HG02623 (cell line): ENCODE measurements at regions not wholly inside any gene's neighbourhood (a gene's known extent, or its start where the extent isn't known, plus 50 kb on each side); places are given as distances from the start of the nearest gene placed in this dataset.
"Not testable (repeated sequence)": the region's sequence is repeated elsewhere in the genome, so short reads cannot be mapped to it uniquely, and the experiment has no call there.

ENCODE experiments used
- ATAC-seq: cut with Tn5 transposase; IDR thresholded peaks from one replicate; pipeline ENCODE4 v1.9.1; 2021; ENCODE audit warnings: moderate library complexity; ENCODE audit not compliant: unreplicated experiment

DNA sequence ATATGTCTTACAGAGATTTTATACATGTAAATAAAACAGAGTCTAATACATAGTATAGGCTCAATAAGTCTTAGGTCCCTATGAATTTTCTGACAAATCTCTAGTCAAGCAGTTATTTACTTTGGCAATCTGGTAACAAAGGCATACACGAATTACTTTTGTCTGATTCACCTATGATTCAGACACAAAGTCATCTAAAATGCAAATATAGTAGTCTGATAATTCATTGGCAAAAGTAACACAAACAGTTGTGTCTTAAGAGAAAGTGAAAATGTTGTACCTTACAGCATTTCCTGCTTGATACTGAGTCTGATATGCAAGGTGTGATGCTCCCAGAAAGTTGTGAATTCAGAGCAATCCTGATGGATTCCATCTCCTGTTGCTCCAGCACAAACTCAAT, 209.4 kb upstream of the PRSS1 start:
- no peak for ATAC-seq

DNA sequence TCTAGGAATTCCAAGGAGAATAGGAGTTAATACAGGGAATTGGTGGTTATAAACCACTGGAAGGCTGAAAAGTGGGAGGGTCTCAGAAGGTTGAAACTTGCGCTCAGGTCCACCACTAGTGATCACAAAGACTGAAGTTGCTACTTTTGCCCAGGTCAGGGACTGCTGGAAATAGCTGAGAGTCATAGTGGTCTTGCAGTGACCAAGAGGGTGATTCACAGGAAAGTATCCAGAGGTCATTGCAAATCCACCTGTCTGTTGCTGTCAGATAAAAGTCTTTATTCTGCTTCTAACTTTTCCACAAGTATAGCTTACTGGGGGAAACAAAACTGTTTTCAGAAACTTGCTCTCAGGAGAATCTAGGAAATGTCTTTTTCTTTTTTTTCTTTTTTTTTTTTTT, 211.5 kb upstream of the PRSS1 start:
- no peak for ATAC-seq

DNA sequence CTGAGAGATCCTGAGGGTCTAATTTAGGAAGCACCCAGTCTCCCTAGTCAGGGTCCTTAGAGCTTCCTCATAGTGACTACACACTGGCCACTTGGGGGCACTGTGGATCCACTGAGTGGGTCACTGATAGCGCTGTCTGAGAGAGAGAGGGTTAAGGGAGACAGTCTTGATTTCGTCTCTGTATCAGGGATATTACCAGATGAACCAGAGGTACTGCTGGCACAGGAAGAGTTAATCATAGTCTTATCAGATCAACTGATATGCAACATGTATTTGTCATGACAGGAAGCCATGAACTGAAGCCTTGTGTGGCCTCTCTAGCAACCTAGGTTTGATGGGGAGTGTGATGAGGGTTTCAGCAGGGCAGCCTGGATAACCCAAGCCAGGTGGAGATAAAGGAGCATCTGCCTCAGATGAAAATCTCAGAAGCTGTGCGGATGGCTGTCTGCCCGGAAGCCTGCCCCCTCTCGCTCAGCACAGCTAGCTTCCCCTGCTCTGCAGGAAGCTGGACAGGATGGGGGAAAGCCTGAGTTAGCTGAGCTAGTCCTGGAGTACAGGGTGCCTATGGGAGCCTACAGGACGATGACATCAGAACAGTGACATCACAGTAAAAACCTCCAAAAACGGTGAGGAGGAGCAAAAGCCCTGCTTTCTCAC, 214.0 kb upstream of the PRSS1 start:
- peak; percentile 92 for ATAC-seq

DNA sequence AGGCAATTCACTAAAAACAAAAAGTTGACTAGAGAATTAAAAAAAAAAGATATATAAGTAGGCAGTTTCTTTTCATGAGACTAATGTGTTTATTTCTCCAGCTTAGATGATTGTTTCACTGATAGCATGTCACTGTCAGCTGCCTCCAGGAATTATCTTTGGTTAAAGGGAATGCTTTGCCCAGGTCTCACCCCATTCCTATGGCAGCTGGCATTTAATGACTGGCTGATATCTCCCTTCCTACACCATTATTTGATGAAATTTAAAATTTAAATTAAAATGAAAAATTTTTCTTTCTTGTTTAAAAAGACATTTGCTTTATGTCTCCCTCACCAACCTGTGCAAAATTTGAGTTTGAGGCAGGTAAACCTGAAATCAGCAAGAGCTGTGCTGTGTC, 214.5 kb upstream of the PRSS1 start:
- ATAC-seq, result no peak

DNA sequence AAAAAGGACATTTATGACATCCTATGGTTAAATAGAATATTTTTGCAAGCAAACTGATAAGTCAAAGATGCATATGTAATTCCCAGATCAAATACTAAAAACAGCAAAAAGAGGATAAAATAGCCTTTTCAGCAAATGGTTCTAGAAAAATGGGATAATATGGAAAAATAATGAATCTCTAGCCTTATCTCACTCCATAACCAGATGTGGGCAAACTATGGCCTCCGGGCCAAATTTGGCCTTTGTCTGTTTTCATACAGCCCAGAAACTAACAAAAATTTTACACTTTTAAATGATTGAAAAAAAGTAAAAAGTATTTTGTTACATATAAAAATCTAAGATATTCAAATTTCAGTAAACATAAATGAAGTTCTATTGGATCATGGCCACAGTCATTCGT, 215.4 kb upstream of the PRSS1 start:
- no peak for ATAC-seq

DNA sequence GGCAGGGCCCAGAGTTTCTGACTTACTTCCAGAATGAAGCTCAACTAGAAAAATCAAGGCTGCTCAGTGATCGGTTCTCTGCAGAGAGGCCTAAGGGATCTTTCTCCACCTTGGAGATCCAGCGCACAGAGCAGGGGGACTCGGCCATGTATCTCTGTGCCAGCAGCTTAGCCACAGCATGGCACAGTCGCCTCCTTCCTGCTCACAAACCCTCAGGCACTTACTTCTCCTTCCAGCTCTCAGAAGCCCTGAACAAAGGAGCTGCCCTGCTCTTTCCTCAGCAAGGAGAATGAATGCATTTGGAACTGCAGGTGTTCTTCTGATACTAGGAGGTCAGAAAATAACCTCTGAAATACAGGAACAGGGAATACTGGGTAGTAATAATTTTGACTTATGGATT, 219.7 kb upstream of the PRSS1 start:
- no peak for ATAC-seq

DNA sequence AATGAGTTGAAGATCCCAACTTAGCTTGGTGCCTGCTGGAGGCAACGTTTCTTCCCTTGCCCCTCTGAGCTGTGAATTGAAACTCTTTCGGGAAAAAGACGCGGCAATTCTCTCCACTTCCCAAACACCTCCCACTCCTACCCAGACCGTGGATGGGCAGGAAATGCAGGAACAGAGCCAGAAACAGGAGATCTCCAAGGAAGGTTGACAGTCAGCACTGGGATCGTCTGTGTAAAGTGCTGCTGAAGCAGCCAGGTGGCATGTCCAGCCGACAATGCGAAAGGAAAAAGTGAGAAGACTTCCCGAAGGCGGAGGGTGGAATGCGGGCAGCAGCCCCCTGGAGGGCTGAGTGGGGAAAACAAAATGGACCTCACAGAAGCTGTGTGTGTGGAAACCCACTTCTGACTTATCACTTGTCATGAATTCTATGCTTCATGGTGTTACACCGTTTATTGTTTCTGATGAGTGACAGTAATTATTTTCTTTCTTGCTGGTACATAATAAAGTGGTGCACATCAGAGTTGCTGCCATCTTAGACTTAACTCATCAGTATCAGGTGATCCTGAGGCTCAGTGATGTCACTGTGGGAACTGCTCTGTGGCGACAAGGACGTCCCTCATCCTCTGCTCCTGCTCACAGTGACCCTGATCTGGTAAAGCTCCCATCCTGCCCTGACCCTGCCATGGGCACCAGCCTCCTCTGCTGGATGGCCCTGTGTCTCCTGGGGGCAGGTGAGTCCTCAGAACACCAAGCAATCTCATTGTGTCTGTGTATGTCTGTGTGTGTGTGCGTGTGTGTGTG, 220.5 kb upstream of the PRSS1 start:
- no peak for ATAC-seq

DNA sequence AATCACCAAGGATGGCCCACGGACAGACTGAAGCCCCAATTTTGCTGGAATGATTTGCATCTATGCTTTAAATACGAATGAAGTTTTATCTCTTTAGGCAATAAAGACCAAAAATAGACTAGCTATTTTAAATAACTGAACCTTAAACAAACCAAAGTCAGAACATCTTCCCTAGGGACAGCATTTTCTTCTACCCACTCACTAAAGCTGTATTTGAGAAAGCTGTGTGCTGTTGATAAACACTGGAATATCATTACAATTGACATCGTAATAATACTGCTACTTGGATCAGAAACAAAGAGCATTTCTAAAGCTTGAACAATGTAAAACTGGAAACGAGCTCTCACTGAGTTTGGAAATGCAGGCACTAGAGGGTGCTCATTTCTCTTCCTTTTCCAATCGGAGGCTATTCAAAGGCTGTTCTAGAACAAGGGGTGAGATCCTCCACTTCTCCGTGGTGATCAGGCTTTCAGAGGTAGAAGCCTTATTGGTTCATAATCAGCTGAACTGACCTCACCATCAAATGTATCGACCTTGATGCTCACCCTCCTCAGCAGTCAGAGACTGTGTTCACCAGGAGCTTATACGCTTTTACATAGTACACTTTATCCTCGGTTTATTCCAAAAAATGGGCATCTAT, 225.3 kb upstream of the PRSS1 start:
- no peak for ATAC-seq

DNA sequence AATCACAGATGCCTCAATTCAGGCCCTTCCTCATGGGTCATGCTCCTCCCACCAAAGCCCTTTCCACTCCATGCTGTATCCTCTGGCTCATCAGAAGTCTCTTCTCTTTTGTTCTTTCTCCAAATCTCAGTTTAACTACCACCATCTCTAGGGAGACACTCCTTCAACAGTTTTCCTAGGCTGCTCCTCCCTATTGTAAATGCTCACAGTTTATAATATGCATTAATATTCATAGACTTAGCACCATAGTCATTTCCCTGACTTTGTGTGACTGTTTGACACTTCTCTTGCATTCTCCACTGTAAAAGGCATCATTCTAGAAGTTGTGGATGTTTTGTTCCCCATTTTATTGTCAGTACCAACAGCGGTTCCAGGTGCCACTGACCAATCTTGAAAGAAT, 226.5 kb upstream of the PRSS1 start:
- no peak for ATAC-seq

DNA sequence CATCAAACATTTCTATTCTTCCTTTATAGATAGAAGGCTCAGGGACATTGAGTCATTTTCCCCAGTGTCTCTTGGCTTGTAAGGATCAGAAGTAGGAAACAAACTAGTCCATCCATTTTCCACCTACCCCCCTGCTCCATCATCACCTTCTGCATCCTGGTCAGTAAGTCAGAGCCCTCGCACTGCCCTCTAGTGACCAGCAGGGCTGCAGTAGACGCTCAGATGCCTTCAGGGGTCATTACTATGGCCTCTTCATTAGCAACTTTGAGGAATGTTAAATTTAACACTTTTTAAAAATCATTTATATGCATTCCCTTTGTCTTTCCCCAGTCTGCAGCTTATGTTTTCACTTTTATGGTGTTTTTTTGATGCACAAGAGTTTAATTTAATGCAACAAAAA, 228.4 kb upstream of the PRSS1 start:
- ATAC-seq, result not testable (repeated sequence)

DNA sequence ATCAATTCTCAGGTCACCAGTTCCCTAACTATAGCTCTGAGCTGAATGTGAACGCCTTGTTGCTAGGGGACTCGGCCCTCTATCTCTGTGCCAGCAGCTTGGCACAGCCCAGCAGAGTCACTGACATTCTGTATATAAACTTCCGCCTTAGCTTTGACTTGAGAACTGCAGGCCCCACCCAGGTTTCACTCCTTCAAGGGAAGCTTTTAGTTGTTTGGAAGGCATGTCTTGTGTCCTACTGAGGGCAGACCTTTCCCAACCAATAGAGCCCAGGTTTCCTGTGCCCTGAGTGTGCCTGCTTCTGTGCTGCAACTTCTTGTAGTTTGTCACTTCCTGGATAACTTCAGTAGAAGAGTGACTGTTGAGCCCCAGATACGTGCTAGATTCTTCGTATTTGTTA, 228.8 kb upstream of the PRSS1 start:
- not testable (repeated sequence) for ATAC-seq

DNA sequence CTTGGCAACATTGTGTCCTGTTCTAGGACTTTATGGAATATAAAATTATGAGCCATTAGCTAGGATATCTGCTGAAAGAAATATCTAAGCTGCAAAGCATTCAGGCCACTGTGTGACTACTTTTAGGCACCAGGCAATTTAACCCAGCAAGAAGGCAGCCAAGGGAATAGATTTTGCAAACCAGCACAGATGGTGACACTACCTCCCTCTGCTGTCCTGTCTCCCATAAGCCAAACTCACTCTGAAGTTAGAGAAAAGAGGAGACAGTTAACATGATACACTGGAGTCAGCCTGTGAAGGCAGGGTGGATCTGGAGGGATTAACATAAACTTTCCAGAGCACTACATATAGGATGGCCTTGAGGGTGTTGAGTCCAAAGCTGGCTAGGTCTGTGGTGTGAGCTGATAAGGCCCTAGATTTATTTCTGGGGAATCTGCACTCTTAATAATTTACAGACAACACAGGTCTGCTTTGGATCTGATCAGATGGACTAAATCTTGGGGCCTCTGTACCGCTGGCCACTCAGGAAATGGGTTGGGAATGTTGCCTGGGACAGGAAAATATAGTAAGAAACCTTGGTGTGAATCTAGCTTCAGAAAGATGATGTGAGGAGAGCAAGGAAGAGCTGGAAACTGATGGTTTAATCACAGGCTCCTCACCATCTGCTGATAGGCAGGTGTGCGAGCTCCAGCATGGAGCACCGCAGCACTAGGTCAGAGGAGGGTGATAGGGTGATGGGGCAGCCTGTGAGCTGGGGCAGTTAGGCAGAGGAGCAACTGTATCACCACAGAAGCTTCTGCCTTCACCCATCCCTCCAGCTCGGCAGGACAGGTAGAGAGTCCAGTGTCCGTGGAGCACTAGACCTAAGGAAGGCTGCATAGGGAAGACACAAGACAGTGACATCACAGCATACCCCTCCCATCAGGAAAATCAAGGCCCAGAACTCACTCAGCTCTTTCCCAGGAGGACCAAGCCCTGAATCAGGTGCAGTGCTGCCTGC, 229.9 kb upstream of the PRSS1 start:
- ATAC-seq, result no peak

DNA sequence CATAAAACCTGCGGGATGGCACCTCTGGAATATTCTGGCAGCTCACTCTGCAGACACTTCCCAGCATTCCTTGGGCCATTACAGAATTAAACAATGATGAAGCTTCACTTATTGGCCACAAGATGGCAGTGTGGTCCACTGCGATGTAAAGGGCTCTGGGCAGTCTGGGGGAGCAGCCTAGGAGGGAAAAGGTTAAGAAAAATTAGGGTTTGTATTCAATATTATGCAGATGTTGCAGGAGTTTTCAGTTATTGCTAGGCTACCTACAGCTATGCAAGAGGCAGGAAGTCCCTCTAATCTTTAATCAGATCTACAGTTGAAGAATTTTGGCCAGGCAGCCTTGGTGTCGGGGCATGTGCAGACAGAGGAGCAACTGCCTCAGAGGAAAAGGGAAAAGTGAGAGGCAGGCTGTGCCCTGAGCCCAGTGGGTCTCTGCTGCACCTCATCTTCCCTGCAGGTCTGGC, 233.2 kb upstream of the PRSS1 start:
- ATAC-seq, result peak; percentile 92

DNA sequence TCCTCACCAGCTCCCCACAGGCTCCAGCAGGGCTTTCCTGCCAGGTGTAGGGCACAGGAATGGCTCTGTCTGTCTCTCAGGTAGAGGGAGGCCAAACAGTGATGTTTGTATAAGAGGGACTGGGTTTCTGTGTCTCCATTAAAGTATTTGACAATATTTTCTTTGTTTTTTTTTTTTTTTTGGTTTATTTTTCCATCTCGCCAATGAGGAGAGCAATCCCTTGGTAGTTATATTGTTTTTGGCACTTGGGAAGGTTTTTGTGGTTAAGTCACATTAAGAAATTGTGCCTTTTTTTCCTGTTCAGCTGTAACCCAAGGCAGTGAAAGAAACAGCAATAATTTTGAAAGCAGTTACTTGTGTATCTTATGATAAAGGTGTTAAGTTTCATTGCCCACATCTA, 234.6 kb upstream of the PRSS1 start:
- not testable (repeated sequence) for ATAC-seq

DNA sequence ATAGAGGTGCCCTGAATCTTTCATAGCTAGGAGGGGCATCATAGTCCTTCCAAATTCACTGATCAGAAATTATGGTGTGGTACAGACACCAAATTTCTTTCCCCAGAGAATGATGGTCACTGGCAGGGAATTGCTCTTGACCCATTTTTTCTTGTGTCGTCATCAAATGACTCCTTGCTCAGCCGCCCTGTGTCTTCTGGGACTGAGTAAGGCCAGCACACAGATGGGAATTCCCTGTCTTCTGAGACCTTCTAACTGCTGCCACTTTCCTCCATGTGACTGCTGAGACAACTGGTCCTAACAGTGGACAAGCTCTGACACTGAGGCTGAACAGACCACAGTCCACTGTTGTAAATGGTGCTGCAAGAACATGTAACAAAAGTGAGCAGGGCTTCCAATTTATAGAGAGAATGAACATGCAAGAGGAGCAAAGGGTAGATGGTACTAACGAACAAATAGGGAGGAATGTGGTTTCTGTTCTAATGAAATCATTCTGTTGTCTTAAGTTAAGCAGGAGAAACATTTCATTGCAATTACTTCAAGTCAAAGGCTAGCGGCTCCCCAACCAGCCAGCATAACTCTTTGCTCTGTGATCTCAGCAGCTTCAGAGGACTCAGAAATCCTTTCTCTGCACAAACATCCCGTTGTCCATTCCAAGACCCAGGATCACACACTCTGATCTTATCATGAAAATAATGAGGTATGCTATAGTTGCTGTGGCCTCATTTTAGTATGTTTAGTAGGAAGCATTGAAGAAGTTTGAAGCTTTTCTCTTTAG, 235.9 kb upstream of the PRSS1 start:
- no peak for ATAC-seq

DNA sequence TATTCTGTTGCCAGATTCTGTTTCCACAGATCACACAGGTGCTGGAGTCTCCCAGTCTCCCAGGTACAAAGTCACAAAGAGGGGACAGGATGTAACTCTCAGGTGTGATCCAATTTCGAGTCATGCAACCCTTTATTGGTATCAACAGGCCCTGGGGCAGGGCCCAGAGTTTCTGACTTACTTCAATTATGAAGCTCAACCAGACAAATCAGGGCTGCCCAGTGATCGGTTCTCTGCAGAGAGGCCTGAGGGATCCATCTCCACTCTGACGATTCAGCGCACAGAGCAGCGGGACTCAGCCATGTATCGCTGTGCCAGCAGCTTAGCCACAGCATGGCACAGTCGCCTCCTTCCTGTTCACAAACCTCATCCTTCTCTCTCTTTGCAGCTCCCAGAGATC, 237.5 kb upstream of the PRSS1 start:
- no peak for ATAC-seq

DNA sequence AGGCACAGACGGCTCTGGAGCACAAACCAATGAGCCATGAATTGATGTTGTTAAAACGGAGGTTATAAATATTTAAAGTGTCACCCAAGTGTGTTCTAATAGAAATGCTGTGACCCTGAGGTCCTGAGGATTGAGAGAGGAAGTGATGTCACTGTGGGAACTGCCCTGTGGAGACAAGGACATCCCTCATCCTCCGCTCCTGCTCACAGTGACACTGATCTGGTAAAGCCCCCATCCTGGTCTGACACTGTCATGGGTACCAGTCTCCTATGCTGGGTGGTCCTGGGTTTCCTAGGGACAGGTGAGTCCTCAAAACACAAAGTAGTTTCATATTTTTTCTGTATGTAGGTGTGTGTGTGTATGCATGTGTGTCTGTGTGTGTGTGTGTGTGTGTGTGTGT, 237.9 kb upstream of the PRSS1 start:
- no peak for ATAC-seq

DNA sequence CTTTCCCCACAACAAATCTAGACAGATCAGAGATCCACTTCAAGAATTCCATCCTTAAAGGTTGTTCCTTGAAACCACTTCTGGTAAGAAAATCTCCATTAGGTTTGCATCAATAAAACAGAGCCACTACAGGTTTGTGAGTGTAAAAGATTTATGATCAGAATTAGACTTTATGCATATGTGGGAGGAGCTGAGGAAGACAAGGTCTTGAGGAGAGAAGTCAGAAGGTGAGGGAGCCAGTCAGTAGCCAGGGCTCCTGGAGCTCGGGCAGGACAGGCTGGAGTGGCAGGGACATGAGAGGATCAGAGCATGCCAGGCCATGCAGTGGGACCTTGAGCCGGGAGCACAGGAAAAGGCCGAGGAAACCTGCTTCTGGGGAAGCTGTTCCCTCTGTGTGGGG, 240.0 kb upstream of the PRSS1 start:
- ATAC-seq, result not testable (repeated sequence)

DNA sequence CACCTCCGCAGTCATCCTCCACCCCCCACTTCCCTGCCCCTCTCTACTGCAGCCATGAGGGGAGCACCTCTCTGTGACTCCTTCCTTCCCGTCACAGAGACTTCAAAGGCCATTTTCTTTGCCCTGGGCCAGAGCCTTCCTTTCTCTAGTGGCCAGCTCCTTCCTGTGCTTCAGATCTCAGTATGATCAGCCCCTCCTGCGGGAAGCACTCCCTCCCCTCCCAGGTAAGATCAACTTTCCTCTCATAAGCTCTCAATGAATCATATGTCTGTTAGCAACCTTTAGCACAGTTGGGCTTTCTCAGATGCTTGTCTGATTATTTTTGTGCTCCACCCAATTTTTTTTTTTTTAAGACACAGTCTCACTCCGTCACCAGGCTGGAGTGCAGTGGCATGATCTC, 241.0 kb upstream of the PRSS1 start:
- ATAC-seq, result no peak

DNA sequence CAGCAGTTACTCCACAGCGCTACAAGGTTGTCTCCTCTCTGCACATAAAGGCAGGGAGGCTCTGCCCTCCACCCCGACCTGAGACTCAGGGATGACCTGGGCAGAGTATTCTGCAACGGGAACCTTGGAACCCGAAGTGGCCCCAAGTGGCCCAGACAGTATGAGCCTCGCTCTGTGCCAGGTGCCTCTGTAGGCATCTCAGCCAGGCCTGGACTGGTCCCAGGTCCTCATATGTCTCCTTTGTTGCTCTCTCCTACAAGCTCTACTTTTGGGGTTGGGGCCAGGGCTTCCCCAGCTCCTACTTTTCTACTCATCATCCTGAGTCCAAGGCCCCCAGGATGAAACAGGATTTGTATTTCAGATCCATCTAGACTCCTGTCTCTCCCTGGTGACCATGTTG, 241.5 kb upstream of the PRSS1 start:
- ATAC-seq, result no peak
